ENCODE measurements at regions not wholly inside any gene's neighbourhood (a gene's known extent, or its start where the extent isn't known, plus 50 kb on each side); places are given as distances from the start of the nearest gene placed in this dataset.

DNA sequence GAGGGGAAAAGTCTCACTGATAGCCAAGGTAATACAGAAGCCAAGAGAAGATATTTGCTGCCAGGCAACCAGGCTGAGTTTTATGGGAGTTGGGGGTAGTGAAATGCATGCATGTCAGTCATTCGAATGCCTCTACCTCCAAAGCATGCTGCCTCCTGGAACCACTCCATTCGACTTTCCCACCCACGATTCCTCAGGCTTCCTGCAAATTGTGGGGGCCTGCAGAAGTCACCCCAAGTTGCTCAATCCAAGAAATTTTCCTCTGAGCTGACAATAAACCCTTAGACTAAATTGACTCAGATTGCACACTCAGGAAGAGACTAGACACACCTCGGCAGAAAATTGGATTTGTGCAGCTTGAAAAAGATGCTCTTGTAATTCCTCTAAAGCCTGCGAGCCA, 73.6 kb upstream of the GRK3 start:
- H3K9me3 ChIP-seq (ENCODE audit: low read length) = peaks cover 4% of the 10 kb centered on the region
- no peak overlapping the region for H3K4me3 ChIP-seq (ENCODE audit: low read length)
- H3K9me2 ChIP-seq (ENCODE audit: insufficient read depth, low read length) = no peaks in the 10 kb centered on the region
- no peaks in the 10 kb centered on the region for H4K20me1 ChIP-seq (ENCODE audit: insufficient read depth)
- H3K27me3 ChIP-seq (ENCODE audit: insufficient read depth, low read depth, low read length) = no peaks in the 10 kb centered on the region
- TF ChIP-seq, protein P1, sequence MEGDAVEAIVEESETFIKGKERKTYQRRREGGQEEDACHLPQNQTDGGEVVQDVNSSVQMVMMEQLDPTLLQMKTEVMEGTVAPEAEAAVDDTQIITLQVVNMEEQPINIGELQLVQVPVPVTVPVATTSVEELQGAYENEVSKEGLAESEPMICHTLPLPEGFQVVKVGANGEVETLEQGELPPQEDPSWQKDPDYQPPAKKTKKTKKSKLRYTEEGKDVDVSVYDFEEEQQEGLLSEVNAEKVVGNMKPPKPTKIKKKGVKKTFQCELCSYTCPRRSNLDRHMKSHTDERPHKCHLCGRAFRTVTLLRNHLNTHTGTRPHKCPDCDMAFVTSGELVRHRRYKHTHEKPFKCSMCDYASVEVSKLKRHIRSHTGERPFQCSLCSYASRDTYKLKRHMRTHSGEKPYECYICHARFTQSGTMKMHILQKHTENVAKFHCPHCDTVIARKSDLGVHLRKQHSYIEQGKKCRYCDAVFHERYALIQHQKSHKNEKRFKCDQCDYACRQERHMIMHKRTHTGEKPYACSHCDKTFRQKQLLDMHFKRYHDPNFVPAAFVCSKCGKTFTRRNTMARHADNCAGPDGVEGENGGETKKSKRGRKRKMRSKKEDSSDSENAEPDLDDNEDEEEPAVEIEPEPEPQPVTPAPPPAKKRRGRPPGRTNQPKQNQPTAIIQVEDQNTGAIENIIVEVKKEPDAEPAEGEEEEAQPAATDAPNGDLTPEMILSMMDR (IDR thresholded peaks at IDR 0.05; ENCODE audit: poor library complexity, severe bottlenecking) = no peak
- TF ChIP-seq EP300 (conservative IDR thresholded peaks at IDR 0.05; ENCODE audit: poor library complexity, severe bottlenecking) (no peak), TAF1 (IDR thresholded peaks at IDR 0.05; ENCODE audit: low read depth) (no peak), SMC3 (conservative IDR thresholded peaks at IDR 0.05; ENCODE audit: poor library complexity) (no peak), RAD21 (conservative IDR thresholded peaks at IDR 0.05) (no peak), POLR2AphosphoS5 (IDR thresholded peaks at IDR 0.05) (no peak), EZH2 (IDR thresholded peaks at IDR 0.05; ENCODE audit: borderline replicate concordance, insufficient read depth, low read length, poor library complexity, severe bottlenecking) (no peak), MXI1 (conservative IDR thresholded peaks at IDR 0.05; ENCODE audit: poor library complexity, severe bottlenecking) (no peak)
- TF ChIP-seq, protein P2, sequence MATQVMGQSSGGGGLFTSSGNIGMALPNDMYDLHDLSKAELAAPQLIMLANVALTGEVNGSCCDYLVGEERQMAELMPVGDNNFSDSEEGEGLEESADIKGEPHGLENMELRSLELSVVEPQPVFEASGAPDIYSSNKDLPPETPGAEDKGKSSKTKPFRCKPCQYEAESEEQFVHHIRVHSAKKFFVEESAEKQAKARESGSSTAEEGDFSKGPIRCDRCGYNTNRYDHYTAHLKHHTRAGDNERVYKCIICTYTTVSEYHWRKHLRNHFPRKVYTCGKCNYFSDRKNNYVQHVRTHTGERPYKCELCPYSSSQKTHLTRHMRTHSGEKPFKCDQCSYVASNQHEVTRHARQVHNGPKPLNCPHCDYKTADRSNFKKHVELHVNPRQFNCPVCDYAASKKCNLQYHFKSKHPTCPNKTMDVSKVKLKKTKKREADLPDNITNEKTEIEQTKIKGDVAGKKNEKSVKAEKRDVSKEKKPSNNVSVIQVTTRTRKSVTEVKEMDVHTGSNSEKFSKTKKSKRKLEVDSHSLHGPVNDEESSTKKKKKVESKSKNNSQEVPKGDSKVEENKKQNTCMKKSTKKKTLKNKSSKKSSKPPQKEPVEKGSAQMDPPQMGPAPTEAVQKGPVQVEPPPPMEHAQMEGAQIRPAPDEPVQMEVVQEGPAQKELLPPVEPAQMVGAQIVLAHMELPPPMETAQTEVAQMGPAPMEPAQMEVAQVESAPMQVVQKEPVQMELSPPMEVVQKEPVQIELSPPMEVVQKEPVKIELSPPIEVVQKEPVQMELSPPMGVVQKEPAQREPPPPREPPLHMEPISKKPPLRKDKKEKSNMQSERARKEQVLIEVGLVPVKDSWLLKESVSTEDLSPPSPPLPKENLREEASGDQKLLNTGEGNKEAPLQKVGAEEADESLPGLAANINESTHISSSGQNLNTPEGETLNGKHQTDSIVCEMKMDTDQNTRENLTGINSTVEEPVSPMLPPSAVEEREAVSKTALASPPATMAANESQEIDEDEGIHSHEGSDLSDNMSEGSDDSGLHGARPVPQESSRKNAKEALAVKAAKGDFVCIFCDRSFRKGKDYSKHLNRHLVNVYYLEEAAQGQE (IDR thresholded peaks at IDR 0.05; ENCODE audit: borderline replicate concordance) = no peak
- H3K9ac ChIP-seq (ENCODE audit: low read length) = no peak overlapping the region
- no peaks in the 10 kb centered on the region for H3K79me2 ChIP-seq (replicated peaks; ENCODE audit: insufficient read depth, low read length)
- no peak overlapping the region for H3K4me2 ChIP-seq (ENCODE audit: low read length)
- no peak overlapping the region for H2AFZ ChIP-seq (ENCODE audit: low read depth, low read length)
- no peak overlapping the region for H3K27ac ChIP-seq (ENCODE audit: low read length)
- H3K36me3 ChIP-seq (ENCODE audit: insufficient read depth, low read length) = peaks cover 10% of the 10 kb centered on the region
- H3F3A ChIP-seq (ENCODE audit: insufficient read depth, low read length, poor library complexity, severe bottlenecking) = no peaks in the 10 kb centered on the region

DNA sequence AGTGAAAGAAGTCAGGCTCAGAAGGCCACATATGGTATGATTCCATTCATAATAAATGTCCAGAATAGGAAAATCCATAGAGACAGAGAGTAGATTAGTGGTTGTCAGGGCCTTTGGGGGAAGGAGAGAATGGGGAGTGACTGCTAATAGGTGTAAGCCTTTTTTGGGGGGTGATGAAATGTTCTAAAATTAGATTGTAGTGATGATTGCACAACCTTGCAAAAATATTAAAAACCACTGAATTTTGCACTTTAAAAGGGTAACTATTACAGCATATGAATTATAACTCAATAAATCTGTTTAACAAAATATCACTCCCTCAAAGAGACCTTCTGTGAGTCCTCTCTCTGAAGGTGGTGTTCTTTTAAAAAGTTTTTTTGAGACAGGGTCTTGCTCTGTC, 72.3 kb upstream of the GRK3 start:
- Histone ChIP-seq H3K27me3 (ENCODE audit: insufficient read depth, low read depth, low read length) (no peaks in the 10 kb centered on the region), H3K9ac (ENCODE audit: low read length) (no peak overlapping the region), H3F3A (ENCODE audit: insufficient read depth, low read length, poor library complexity, severe bottlenecking) (no peaks in the 10 kb centered on the region), H3K9me2 (ENCODE audit: insufficient read depth, low read length) (no peaks in the 10 kb centered on the region), H3K4me3 (ENCODE audit: low read length) (no peak overlapping the region), H3K9me3 (ENCODE audit: low read length) (peaks cover 4% of the 10 kb centered on the region), H3K36me3 (ENCODE audit: insufficient read depth, low read length) (peaks cover 10% of the 10 kb centered on the region), H3K4me2 (ENCODE audit: low read length) (no peak overlapping the region), H3K27ac (ENCODE audit: low read length) (no peak overlapping the region), H4K20me1 (ENCODE audit: insufficient read depth) (no peaks in the 10 kb centered on the region), H2AFZ (ENCODE audit: low read depth, low read length) (no peak overlapping the region), H3K79me2 (replicated peaks; ENCODE audit: insufficient read depth, low read length) (no peaks in the 10 kb centered on the region)
- TF ChIP-seq EP300 (conservative IDR thresholded peaks at IDR 0.05; ENCODE audit: poor library complexity, severe bottlenecking) (no peak), MXI1 (conservative IDR thresholded peaks at IDR 0.05; ENCODE audit: poor library complexity, severe bottlenecking) (no peak), RAD21 (conservative IDR thresholded peaks at IDR 0.05) (no peak)
- TF ChIP-seq, protein P2 (IDR thresholded peaks at IDR 0.05; ENCODE audit: borderline replicate concordance) = no peak
